Muscle of arm (tissue), 1 donor: ENCODE measurements at regions not wholly inside any gene's neighbourhood (a gene's known extent, or its start where the extent isn't known, plus 50 kb on each side); places are given as distances from the start of the nearest gene placed in this dataset.

Experiments
- DNase-seq: peaks from one replicate; pipeline ENCODE4 v3.0.0-alpha.2; 2013

DNA sequence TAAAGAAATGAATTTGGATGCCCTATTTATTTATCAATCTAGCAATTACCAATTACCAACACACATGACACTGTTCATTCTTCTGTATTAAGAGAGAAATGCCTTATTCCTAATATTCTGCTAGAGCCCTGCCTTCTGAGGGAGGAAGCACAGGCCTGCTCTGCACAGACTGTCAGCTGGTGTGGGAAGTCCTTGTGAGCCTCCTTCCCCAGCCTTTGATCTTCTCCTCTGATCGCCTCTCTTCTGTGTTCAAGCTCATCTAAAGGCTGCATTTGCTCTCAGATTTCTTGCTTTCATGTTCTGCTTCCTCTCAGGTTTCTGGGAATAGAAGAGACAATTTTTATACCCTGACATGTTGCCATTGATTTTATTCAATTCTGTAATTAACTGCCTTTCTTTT, 290.6 kb upstream of the UMPS start:
- DNase-seq = no peak

DNA sequence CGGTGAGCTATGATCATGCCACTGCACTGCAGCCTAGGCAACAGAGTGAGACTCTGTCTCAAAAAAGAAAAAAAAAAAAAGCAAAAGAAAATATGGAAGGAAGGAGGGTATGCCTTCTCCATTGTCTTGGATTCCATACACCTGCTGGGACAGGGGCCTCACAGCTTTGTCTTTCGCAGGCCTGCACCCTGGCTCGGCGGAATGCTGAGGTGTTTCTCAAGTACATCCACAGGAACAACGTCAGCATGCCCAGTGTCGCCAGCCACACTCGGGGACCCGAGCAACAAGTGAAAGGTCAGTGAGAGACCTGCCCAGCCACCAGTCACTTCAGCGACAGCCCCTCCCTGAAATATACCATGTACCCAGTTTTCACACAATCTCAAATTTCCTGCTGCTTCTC, 288.5 kb upstream of the UMPS start:
- no peak for DNase-seq

DNA sequence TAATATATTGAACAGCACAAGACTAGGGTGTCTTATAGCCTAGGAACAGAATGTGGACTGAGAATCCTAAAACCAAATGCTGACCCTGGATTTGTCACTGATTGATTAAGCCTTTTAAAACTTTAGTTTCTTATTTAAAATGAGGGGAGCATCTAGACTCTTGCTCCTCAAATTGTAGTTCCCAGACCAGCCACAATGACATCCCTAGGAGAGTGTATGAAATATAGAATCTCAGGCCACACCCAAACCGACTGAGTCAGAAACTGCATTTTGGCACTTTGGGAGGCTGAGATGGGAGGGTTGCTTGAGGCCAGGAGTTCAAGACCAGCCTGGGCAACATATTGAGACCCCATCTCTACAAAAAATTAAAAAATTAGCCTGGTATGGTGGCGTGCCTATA, 287.8 kb upstream of the UMPS start:
- no peak for DNase-seq

GRCh38 chr3:124443446-124443845, 286.8 kb upstream of the UMPS start:
- DNase-seq = no peak

GRCh38 chr3:124444075-124444474, 286.2 kb upstream of the UMPS start:
- DNase-seq = no peak

DNA sequence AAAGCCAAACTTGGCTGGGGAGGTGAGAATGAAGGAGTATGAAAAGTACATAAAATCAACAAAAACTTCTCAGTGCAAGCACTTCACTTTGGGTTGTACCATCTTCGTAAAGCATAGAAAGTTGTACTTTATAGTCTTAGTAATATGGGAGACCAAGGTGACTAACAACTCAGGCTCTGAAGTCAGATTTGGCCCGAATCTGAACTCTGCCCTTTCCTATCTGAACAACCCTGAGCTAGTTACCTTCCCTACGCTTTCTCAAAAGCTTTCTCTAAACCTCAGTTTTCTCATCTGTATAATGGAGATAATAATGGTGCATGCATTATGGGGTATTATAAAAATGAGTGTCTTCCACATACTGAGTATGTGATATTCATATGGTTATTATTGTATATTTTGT, 285.4 kb upstream of the UMPS start:
- DNase-seq = no peak

DNA sequence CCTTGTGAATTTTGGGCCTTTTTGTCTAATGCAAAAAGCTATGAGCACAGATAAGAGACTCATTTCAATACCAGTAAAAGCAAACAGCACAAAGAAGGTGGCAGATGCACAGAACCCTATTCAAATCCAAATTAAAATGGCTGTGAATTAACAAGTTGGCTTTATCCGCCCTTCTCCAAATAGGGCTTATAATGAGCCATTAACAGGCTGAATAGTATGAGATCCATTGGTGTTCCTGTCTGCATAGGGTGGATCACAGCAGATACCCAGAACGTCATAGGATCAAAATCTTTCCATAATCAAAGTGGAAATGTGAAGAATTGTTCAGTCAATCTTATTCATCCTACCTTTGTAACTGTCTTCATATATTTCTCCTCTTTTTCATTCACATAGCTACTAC, 282.4 kb upstream of the UMPS start:
- no peak for DNase-seq

- DNase-seq = no peak
Observed at GRCh38 chr3:124448954-124449353, 281.3 kb upstream of the UMPS start.

DNA sequence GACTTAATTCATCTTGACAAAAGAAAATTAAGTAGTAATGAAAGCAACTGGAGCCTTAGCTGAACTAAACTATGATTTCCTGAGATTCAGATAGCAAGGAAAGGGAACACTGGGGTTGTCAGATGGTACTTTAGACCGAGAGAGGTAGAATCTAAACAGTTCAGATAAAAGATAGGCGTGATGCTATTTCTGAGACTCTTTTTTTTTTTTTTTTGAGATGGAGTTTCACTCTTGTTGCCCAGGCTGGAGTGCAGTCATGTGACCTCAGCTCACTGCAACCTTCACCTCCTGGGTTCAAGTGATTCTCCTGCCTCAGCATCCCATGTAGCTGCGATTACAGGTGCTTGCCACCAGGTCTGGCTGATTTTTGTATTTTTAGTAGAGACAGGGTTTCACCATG, 279.9 kb upstream of the UMPS start:
- no peak for DNase-seq

DNA sequence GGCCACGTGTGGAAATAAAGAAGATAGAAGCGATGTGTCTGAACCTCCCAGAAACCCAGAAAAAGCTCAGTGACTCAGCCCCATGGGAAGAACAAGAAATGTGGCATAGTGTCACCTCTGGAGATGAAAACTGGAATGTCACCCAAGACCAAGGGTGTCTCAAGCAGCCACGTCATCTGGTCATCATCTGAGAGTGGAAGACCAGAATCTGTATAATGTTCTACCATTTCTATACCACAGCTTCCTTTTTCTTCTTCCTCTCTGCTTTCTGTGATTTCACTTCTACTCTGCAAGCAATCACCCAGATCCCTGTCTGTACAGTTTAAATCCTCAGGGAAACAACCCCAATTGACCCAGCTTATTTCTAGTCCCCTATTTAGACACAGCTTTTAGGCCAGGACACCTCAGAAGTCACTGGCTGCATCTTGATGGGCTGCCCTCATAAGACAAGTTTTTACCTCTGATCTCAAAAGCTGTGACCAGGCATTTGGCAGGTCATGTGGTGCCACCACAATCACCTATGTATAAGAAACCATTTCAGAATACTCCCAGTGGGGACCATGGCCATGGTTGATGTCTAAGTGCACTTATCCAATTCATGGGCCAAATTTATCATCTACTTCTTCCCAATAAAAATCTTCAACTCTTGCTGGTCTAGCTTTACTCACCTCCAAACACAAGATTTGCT, 278.5 kb upstream of the UMPS start:
- no peak for DNase-seq

- DNase-seq = no peak
Observed at GRCh38 chr3:124453189-124453588, 277.1 kb upstream of the UMPS start.

DNA sequence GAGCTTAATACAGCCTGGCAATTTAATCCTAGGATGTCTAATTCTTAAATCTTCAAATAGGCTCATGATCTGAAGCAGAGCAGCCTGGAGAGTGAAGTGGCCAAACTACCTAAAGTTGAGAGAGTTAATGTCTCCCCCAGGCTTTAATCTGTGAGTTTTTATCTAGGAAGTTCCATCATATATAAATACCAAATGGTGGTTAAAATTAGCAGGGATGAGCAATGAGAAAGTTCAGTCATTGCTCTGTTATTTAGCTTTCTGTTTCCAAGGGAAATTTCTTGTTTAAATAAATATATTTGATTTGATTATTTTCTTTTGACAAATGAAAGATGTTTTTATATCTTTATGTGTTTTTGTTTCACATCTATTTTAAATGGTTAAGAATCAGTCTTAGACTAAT, 274.4 kb upstream of the UMPS start:
- DNase-seq = no peak

- no peak for DNase-seq
Observed at GRCh38 chr3:124456506-124456905, 273.7 kb upstream of the UMPS start.

- no peak for DNase-seq
Observed at GRCh38 chr3:124459678-124460077, 270.6 kb upstream of the UMPS start.

DNA sequence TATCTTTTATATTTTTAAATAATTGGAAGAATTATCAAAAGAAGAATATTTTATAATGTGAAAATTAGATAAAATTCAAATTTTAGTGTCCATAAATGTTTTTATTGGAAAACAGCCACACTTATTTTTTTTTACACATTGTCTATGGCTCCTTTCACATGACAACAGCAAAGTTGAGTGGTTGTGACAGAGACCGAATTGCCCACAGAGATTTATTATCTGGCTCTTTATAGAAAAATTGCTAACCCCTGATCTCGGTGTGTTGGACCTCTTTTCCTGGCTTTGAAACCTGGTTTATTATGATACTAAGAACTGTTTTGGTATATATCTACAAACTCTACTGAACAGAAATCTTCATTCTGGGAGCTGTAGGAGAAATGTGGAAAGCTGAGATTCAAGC, 269.1 kb upstream of the UMPS start:
- no peak for DNase-seq

DNA sequence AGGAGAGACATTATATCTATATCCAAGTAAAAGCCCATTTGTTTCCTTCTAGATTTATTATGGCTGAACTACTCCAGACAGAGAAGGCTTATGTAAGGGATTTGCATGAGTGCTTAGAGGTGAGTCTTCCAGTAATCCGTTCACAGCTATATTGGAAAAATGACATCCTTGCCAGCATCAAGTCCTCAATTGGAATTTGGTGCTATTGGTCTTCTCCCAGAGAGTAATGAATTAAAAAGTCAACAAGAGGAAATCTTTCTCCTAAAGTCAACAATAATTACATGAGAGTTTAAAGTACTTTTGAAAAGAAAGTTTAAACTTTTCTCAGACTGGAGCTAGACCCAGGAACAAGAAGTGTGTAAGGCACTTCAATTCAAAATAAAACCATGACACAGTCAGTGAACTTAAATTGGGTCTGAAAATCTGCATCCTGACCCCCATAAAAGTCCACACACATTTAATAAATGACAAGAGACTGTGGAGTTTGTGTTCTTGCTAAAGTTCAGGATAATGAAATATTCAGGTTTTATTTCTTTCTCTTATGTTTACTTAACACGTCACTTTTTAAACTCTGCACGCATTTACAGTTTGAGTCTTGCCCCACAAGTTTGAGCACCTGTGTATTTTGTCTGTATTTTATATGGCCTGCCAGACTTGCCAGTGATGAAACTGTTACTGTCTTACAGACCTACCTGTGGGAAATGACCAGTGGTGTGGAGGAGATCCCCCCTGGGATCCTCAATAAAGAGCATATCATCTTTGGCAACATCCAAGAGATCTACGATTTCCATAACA, 268.2 kb upstream of the UMPS start:
- DNase-seq = no peak

GRCh38 chr3:124463234-124463633, 267.0 kb upstream of the UMPS start:
- DNase-seq = no peak

- DNase-seq = peak; percentile 50
Observed at GRCh38 chr3:124467980-124468902, 262.0 kb upstream of the UMPS start.

GRCh38 chr3:124469555-124469954, 260.7 kb upstream of the UMPS start:
- no peak for DNase-seq

GRCh38 chr3:124478830-124479229, 251.4 kb upstream of the UMPS start:
- DNase-seq = no peak

- DNase-seq = no peak
Observed at GRCh38 chr3:124483915-124484470, 246.3 kb upstream of the UMPS start.

- no peak for DNase-seq
Observed at GRCh38 chr3:124486324-124486723, 243.9 kb upstream of the UMPS start.
